Neural crest cell (in vitro differentiated cells): ENCODE measurements at regions not wholly inside any gene's neighbourhood (a gene's known extent, or its start where the extent isn't known, plus 50 kb on each side); places are given as distances from the start of the nearest gene placed in this dataset.
A peak's percentile ranks its signal among the peaks of the same experiment; 100 is the strongest.

Source experiments
- DNase-seq: peaks from one replicate; pipeline ENCODE4 v3.0.0; 2021; ENCODE audit warnings: low read depth, mixed read lengths, low spot score
- H3K27ac Mint-ChIP-seq: one replicate; pipeline ENCODE4 v1.8.0; 2021; ENCODE audit warnings: mild to moderate bottlenecking, mixed read lengths; ENCODE audit not compliant: unreplicated experiment
- H3K27me3 Mint-ChIP-seq: 2 replicates; pipeline ENCODE4 v1.8.0; 2021; ENCODE audit warnings: low read depth, mild to moderate bottlenecking, mixed read lengths
- H3K36me3 Mint-ChIP-seq: 2 replicates; pipeline ENCODE4 v1.8.0; 2021; ENCODE audit warnings: low read depth, mild to moderate bottlenecking, mixed read lengths
- H3K4me1 Mint-ChIP-seq: 2 replicates; pipeline ENCODE4 v1.8.0; 2021; ENCODE audit warnings: mixed read lengths
- H3K4me3 Mint-ChIP-seq: one replicate; pipeline ENCODE4 v1.8.0; 2021; ENCODE audit warnings: mild to moderate bottlenecking, mixed read lengths
- H3K9me3 Mint-ChIP-seq: 2 replicates; pipeline ENCODE4 v1.8.0; 2021; ENCODE audit warnings: mixed read lengths
- TF ChIP-seq, protein P1 (sequence below): fragments of 200-600 bp; sonication (generic); conservative IDR thresholded peaks from 2 replicates; pipeline ENCODE4 v1.5.0; 2021; ENCODE audit warnings: antibody characterized with exemption, mild to moderate bottlenecking

DNA sequence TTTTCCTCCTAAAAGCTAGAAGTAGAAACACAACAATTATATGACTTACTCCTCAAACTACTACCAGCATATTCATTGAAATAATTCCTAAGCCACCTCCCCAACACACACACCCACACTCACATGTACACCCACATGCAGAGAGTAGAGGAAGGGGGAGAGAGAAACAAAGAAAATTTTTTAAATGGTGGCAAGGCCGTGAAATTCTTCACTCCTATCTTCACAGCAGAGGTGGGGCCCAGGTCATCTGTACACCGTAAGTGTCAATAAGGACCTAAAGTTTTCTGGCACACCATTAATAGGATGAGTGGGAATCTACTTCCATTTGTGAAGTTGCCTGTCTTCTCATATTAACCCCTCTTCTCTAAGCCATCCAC lies 73.9 kb upstream of the EGLN3 start:
- H3K9me3 Mint-ChIP-seq = no peaks in the 10 kb centered on the region
- no peak for DNase-seq
- H3K4me3 Mint-ChIP-seq = no peak overlapping the region
- H3K27me3 Mint-ChIP-seq = no peaks in the 10 kb centered on the region
- TF ChIP-seq, protein P1, sequence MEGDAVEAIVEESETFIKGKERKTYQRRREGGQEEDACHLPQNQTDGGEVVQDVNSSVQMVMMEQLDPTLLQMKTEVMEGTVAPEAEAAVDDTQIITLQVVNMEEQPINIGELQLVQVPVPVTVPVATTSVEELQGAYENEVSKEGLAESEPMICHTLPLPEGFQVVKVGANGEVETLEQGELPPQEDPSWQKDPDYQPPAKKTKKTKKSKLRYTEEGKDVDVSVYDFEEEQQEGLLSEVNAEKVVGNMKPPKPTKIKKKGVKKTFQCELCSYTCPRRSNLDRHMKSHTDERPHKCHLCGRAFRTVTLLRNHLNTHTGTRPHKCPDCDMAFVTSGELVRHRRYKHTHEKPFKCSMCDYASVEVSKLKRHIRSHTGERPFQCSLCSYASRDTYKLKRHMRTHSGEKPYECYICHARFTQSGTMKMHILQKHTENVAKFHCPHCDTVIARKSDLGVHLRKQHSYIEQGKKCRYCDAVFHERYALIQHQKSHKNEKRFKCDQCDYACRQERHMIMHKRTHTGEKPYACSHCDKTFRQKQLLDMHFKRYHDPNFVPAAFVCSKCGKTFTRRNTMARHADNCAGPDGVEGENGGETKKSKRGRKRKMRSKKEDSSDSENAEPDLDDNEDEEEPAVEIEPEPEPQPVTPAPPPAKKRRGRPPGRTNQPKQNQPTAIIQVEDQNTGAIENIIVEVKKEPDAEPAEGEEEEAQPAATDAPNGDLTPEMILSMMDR = no peak
- H3K27ac Mint-ChIP-seq = no peak overlapping the region
- H3K4me1 Mint-ChIP-seq = peaks cover 7% of the 10 kb centered on the region
- H3K36me3 Mint-ChIP-seq = no peaks in the 10 kb centered on the region

GRCh38 chr14:34023824-34024767 lies 73.2 kb upstream of the EGLN3 start:
- TF ChIP-seq, protein P1 = no peak
- no peak for DNase-seq
- H3K9me3 Mint-ChIP-seq = no peaks in the 10 kb centered on the region
- peaks cover 7% of the 10 kb centered on the region for H3K4me1 Mint-ChIP-seq
- H3K4me3 Mint-ChIP-seq = no peak overlapping the region
- H3K27ac Mint-ChIP-seq = peak overlapping the region; percentile 17
- H3K27me3 Mint-ChIP-seq = no peaks in the 10 kb centered on the region
- no peaks in the 10 kb centered on the region for H3K36me3 Mint-ChIP-seq

- no peak overlapping the region for H3K4me3 Mint-ChIP-seq
- H3K36me3 Mint-ChIP-seq = no peaks in the 10 kb centered on the region
- no peak overlapping the region for H3K27ac Mint-ChIP-seq
- no peaks in the 10 kb centered on the region for H3K9me3 Mint-ChIP-seq
- peaks cover 5% of the 10 kb centered on the region for H3K27me3 Mint-ChIP-seq
- TF ChIP-seq, protein P1 = no peak
- peaks cover 18% of the 10 kb centered on the region for H3K4me1 Mint-ChIP-seq
- DNase-seq = no peak
These were observed 70.2 kb upstream of the EGLN3 start for GRCh38 chr14:34021096-34021495.

DNA sequence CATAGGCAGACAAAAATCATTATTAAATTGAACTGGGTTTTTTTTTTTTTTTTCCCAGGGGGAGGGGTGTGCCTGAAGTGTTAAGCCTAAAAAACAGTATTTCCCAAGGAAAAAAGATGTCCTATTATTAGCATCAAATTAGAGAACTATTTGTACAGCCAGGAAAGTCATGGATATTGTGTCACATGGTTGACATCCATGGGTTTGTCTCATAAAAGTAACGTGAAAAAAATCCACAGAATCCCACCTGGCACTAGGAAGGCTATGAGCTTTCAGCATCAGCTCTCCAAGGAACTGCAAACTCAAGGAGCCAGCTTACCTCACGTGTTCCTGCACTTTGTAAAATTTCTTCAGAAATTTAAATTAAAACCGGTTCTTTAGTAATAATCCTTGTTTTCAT lies 69.1 kb upstream of the EGLN3 start:
- H3K4me3 Mint-ChIP-seq = no peak overlapping the region
- no peaks in the 10 kb centered on the region for H3K9me3 Mint-ChIP-seq
- TF ChIP-seq, protein P1 = no peak
- DNase-seq = no peak
- peaks cover 18% of the 10 kb centered on the region for H3K4me1 Mint-ChIP-seq
- H3K36me3 Mint-ChIP-seq = no peaks in the 10 kb centered on the region
- no peak overlapping the region for H3K27ac Mint-ChIP-seq
- peaks cover 5% of the 10 kb centered on the region for H3K27me3 Mint-ChIP-seq

DNA sequence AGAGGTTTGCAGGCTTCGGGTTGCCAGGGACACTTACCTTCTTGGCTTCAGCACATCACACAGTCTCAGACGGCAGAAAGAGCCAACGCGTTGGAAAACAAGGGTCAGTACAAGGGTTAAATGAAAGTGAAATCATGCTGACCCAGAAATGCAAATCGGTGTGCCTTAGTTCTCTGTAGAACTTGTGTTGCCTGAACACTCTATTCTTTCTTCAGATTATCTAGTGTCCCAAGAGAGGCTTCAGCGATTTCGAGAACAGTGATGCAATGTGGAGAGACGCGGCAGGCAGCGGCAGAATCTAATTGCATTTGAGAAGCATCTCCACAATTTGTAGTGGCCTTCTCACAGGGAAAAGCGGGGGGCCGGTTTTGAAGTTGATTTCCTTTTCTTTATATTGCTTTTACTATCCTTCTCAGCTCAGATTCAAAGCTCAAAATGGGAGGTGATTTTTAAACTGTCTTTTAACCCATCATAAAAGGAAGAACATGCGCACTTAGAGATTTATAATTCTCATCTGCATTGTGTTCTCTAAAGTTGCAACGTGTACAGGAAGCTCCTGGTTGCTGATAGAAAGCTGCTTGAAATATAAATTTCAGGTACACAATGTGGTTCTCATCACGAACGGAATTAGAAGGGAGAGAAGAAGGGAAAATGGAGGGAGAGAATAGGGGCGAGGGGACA lies 67.8 kb upstream of the EGLN3 start:
- Mint-ChIP-seq H3K36me3 (no peaks in the 10 kb centered on the region), H3K27me3 (peaks cover 5% of the 10 kb centered on the region), H3K9me3 (no peaks in the 10 kb centered on the region), H3K4me3 (no peak overlapping the region), H3K4me1 (peaks cover 13% of the 10 kb centered on the region), H3K27ac (peak overlapping the region; percentile 32)
- no peak for DNase-seq
- TF ChIP-seq, protein P1 = no peak
